Esophagus muscularis mucosa (tissue), 4 donors: ENCODE measurements at regions not wholly inside any gene's neighbourhood (a gene's known extent, or its start where the extent isn't known, plus 50 kb on each side); places are given as distances from the start of the nearest gene placed in this dataset.

Experiments used
- DNase-seq: peaks from one replicate; pipeline ENCODE4 v3.0.0-alpha.2; 2017; ENCODE audit errors: extremely low spot score
- H3K27ac ChIP-seq, 4 donors: fragments of 200-600 bp; sonication (generic); replicated peaks in 1 of 4; 1 replicate in 3 of 4; 2 replicates in 1 of 4; pipeline ENCODE4 v1.5.1; 2016 to 2019; ENCODE audit warnings: mild to moderate bottlenecking in 1 of 4
- H3K27me3 ChIP-seq, 4 donors: fragments of 200-600 bp; sonication (generic); one replicate each; pipeline versions ENCODE4 v1.5.1 to v1.6.0; 2016 to 2019
- H3K36me3 ChIP-seq, 4 donors: fragments of 200-600 bp; sonication (generic); one replicate each; pipeline ENCODE4 v1.5.1; 2016 to 2019
- H3K4me1 ChIP-seq, 4 donors: fragments of 200-600 bp; sonication (generic); one replicate each; pipeline ENCODE4 v1.5.1; 2016 to 2019
- H3K4me3 ChIP-seq, 4 donors: fragments of 200-600 bp; sonication (generic); 1 replicate in 2 of 4; 2 replicates in 2 of 4; pipeline ENCODE4 v1.5.1; 2016 to 2019; ENCODE audit warnings: mild to moderate bottlenecking in 4 of 4, moderate library complexity in 1 of 4
- H3K9me3 ChIP-seq, 4 donors: fragments of 200-600 bp; sonication (generic); 1 replicate in 3 of 4; 2 replicates in 1 of 4; pipeline ENCODE4 v1.5.1; 2016 to 2019
- EP300 ChIP-seq: sonication (generic); formaldehyde crosslinking; IDR thresholded peaks from one replicate; pipeline ENCODE4 v1.6.1; 2017; ENCODE audit warnings: antibody characterized with exemption
- POLR2A ChIP-seq: fragments of 450-650 bp; IDR thresholded peaks from one replicate; pipeline ENCODE4 v1.6.1; 2017; ENCODE audit warnings: antibody characterized with exemption, moderate library complexity, mild to moderate bottlenecking, low read depth
- POLR2AphosphoS5 ChIP-seq, 2 donors: sonication (generic); formaldehyde crosslinking; IDR thresholded peaks; one replicate each; pipeline ENCODE4 v1.6.1; 2017; ENCODE audit warnings: antibody characterized with exemption in 2 of 2
- WGBS: methylation state at CpG from one replicate; pipeline ENCODE4 v1.1.5; 2018; 5-methylcytosine and 5-hydroxymethylcytosine counted together
- intact Hi-C: fragments of 100-400 bp; cut with DNase I; formaldehyde crosslinking; loops from one replicate; pipeline ENCODE4 v1.15.1; 2023
- TF ChIP-seq, protein P1 (sequence below), 3 experiments: fragments of 200-600 bp in 2 of 3; fragments of 450-650 bp in 1 of 3; sonication (generic) in 2 of 3; IDR thresholded peaks; one replicate each; pipeline ENCODE4 v1.5.1; 2017 to 2019; ENCODE audit warnings: antibody characterized with exemption in 3 of 3, mild to moderate bottlenecking in 2 of 3, moderate library complexity in 1 of 3

DNA sequence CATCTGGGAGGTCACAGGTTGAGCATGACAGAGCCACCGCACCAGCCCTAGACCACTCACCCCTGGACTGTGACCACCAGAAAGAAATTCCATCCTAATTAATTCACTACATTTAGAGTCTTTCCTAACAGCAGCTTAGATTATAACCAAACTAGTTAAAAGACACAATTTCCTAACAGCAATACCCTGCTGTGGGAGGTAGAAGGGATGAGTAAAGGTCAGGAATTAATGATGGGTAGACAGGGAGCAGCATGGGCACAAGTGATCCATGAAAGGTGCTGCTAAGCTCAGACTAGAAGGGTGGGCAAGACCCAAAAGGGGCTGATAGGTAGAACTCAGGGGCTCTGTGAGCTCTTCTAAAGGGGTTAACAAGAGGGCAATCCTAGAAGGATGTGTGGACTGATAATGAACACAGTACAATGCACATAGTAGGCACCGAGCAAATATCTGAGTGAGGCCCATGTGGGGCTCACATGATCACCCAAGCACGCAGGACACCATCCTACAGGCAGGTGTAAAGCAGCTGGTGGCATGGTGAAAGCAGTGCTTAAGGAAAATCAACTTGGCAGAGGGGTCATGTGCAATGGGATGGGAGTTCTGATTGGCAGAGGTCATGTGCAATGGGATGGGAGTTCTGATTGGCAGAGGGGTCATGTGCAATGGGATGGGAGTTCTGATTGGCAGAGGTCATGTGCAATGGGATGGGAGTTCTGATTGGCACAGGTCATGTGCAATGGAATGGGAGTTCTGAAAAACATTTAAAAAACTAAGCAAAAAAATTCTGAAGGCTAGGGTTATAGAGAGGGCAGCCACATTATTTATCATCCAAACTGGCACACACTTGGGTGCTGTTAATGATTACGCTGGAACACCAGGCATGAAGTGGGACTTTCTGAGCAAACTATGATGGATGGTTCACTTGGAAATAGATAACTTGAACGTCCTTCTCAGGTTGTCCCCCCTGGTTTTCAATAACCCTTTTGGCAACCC, 188.2 kb upstream of the FOXQ1 start:
- H3K27me3 ChIP-seq = no peaks in the 10 kb centered on the region
- DNase-seq = no peak
- peaks cover 0 to 5% (median 0%) of the 10 kb centered on the region in 4 donors for H3K4me1 ChIP-seq
- intact Hi-C loops = no loop called here
- no peaks in the 10 kb centered on the region for H3K9me3 ChIP-seq
- no peak overlapping the region for H3K4me3 ChIP-seq
- no peak for TF ChIP-seq POLR2A
- TF ChIP-seq, protein P1, sequence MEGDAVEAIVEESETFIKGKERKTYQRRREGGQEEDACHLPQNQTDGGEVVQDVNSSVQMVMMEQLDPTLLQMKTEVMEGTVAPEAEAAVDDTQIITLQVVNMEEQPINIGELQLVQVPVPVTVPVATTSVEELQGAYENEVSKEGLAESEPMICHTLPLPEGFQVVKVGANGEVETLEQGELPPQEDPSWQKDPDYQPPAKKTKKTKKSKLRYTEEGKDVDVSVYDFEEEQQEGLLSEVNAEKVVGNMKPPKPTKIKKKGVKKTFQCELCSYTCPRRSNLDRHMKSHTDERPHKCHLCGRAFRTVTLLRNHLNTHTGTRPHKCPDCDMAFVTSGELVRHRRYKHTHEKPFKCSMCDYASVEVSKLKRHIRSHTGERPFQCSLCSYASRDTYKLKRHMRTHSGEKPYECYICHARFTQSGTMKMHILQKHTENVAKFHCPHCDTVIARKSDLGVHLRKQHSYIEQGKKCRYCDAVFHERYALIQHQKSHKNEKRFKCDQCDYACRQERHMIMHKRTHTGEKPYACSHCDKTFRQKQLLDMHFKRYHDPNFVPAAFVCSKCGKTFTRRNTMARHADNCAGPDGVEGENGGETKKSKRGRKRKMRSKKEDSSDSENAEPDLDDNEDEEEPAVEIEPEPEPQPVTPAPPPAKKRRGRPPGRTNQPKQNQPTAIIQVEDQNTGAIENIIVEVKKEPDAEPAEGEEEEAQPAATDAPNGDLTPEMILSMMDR (IDR thresholded peaks at IDR 0.05) = no peak
- no peak for TF ChIP-seq POLR2AphosphoS5 (IDR thresholded peaks at IDR 0.05)
- no peak for TF ChIP-seq EP300
- H3K27ac ChIP-seq = no peak overlapping the region
- WGBS = 80% methylated on average over 5 of the region's 5 CpGs
- no peaks in the 10 kb centered on the region for H3K36me3 ChIP-seq

DNA sequence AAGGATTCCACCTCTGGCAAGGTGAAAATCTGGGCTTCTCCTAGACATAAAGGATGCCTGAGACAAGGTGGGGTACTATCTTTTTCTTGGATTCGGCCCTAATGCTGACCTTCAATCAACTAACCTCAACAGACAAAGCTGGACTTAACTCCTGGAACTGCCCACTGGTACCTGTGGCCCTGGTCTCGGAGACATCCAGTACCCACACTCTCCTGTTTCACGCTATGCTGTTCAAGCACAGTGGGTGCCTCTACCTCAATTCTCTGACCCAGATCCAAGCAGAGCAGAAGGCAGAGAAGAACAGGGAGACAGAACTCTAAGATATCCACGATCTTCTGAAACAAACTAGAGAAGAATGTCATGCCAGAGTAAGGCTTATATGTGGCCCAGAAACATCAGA, 189.8 kb upstream of the FOXQ1 start:
- intact Hi-C loops = no loop called here
- DNase-seq = no peak
- TF ChIP-seq EP300 = no peak
- no peak for TF ChIP-seq POLR2A
- TF ChIP-seq, protein P1 (IDR thresholded peaks at IDR 0.05) = no peak
- TF ChIP-seq POLR2AphosphoS5 (IDR thresholded peaks at IDR 0.05) = no peak
- H3K4me1 ChIP-seq = peaks cover 0 to 5% (median 0%) of the 10 kb centered on the region in 4 donors
- H3K27ac ChIP-seq = no peak overlapping the region
- H3K9me3 ChIP-seq = no peaks in the 10 kb centered on the region
- no peaks in the 10 kb centered on the region for H3K27me3 ChIP-seq
- 62% methylated on average over 4 of the region's 4 CpGs for WGBS
- no peaks in the 10 kb centered on the region for H3K36me3 ChIP-seq
- no peak overlapping the region for H3K4me3 ChIP-seq

DNA sequence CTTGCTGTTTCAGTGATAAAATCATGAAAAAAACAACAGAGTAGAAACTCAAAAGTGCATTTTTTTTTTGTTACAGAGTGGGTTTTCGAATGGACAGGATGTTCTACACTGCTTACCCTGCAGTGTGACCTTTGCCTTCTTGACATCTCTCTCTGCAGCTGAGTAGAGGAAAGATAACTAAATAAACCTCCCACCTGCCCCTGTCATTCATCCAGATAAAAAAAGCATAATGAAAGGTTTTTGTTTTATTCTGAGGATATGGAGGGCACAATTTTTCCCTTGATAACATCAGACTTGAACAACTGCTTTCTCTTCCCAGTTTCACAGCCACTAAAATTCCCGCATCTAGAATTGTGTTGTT, 193.6 kb upstream of the FOXQ1 start:
- Histone ChIP-seq H3K36me3 (no peaks in the 10 kb centered on the region), H3K27me3 (no peaks in the 10 kb centered on the region), H3K27ac (no peak overlapping the region), H3K4me1 (no peaks in the 10 kb centered on the region), H3K9me3 (no peaks in the 10 kb centered on the region), H3K4me3 (no peak overlapping the region)
- DNase-seq = no peak
- TF ChIP-seq, protein P1 (IDR thresholded peaks at IDR 0.05) = no peak
- TF ChIP-seq POLR2A = no peak
- TF ChIP-seq EP300 = no peak
- TF ChIP-seq POLR2AphosphoS5 (IDR thresholded peaks at IDR 0.05) = no peak
- intact Hi-C loops = no loop called here
- 81% methylated on average over 2 of the region's 2 CpGs for WGBS

DNA sequence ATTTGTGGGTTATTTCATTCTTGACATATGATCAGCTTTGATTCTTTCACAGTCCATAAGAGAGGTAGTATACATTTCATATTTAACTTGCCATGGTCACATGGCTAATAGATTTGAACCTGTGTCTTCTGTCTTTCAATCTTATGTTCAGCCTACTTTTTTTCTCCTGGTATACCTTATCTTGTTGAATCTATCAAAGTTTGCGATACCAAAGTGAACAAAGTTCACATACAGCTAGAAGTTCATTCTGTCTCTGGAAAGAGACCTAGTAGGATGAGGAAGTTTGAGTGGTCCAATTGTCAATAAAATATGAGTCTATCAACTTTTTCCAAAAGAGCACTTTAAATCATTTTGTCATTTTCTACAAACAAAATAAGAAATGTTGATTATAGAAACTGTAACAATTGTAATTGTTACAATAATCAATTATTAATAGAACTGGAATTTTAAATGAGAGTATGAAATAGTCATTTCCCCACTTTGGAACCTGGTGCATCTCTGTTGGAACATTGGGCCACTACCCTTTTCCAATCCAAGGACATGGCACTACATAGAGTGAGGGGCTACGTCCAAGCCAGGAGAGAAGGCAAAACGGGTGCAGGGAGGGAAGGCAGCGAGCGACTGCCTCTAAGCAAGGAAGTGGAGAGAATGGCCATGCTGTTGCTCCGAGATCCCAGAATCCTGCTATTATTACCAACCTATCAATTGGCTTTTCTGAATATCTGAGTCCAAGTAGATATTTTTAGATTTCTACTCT, 194.2 kb upstream of the FOXQ1 start:
- Histone ChIP-seq H3K36me3 (no peaks in the 10 kb centered on the region), H3K9me3 (no peaks in the 10 kb centered on the region), H3K27ac (no peak overlapping the region), H3K4me3 (no peak overlapping the region), H3K4me1 (no peaks in the 10 kb centered on the region), H3K27me3 (no peaks in the 10 kb centered on the region)
- DNase-seq = no peak
- 74% methylated on average over 6 of the region's 6 CpGs for WGBS
- no peak for TF ChIP-seq EP300
- intact Hi-C loops = no loop called here

DNA sequence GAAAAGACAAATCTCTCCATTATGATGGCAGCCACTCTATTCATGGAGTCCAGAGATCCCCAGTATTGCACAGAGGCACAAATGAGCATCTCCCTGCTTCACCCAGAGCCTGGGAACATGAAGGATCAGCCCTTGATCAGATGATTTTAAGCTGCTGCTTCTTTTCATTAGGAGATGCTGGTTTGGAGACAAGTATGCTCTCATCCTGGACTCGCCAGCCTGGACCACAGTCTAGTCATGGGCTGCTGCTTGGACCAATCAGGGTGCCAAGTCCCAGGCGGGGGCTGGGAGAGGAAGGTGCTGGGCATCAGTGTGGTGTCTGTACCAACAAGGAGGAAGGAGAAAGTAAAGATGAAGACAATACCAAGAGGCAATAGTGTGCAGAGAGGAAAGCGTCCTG, 195.7 kb upstream of the FOXQ1 start:
- Histone ChIP-seq H3K9me3 (no peaks in the 10 kb centered on the region), H3K36me3 (no peaks in the 10 kb centered on the region), H3K4me3 (no peak overlapping the region), H3K27ac (no peak overlapping the region), H3K27me3 (no peaks in the 10 kb centered on the region), H3K4me1 (no peaks in the 10 kb centered on the region)
- DNase-seq = no peak
- TF ChIP-seq POLR2AphosphoS5 (IDR thresholded peaks at IDR 0.05) (no peak), POLR2A (no peak), EP300 (no peak)
- TF ChIP-seq, protein P1 (IDR thresholded peaks at IDR 0.05) = no peak
- WGBS = 94% methylated on average over 3 of the region's 3 CpGs
- intact Hi-C loops = no loop called here
